HG02678 (cell line): ENCODE measurements at regions not wholly inside any gene's neighbourhood (a gene's known extent, or its start where the extent isn't known, plus 50 kb on each side); places are given as distances from the start of the nearest gene placed in this dataset.
A peak's percentile ranks its signal among the peaks of the same experiment; 100 is the strongest.

Experiments used
- ATAC-seq: cut with Tn5 transposase; IDR thresholded peaks from one replicate; pipeline ENCODE4 v1.9.1; 2021; ENCODE audit warnings: mild to moderate bottlenecking, moderate library complexity; ENCODE audit not compliant: unreplicated experiment

GRCh38 chrX:10800796-10801195, 180.4 kb upstream of the MID1 start:
- no peak for ATAC-seq

GRCh38 chrX:10811111-10811510, 190.7 kb upstream of the MID1 start:
- ATAC-seq: no peak

- ATAC-seq: no peak
These were observed 193.4 kb upstream of the MID1 start for GRCh38 chrX:10813761-10814160.

- ATAC-seq: no peak
These were observed 198.3 kb upstream of the MID1 start for GRCh38 chrX:10818651-10819050.

GRCh38 chrX:10819973-10820372, 199.6 kb upstream of the MID1 start:
- no peak for ATAC-seq

- no peak for ATAC-seq
These were observed 200.9 kb upstream of the MID1 start for GRCh38 chrX:10821293-10821692.

- no peak for ATAC-seq
These were observed 207.7 kb upstream of the MID1 start for GRCh38 chrX:10828036-10828435.

- no peak for ATAC-seq
These were observed 208.3 kb upstream of the MID1 start for GRCh38 chrX:10828640-10829039.

- ATAC-seq: no peak
These were observed 211.5 kb upstream of the MID1 start for GRCh38 chrX:10831716-10832502.

- no peak for ATAC-seq
These were observed 213.1 kb upstream of the MID1 start for GRCh38 chrX:10833299-10834169.

GRCh38 chrX:10841579-10841978, 221.2 kb upstream of the MID1 start:
- ATAC-seq: no peak

- no peak for ATAC-seq
These were observed 222.3 kb upstream of the MID1 start for GRCh38 chrX:10842646-10843045.

GRCh38 chrX:10847333-10847732, 226.9 kb upstream of the MID1 start:
- no peak for ATAC-seq

- ATAC-seq: no peak
These were observed 231.4 kb upstream of the MID1 start for GRCh38 chrX:10851809-10852208.

- no peak for ATAC-seq
These were observed 234.2 kb upstream of the MID1 start for GRCh38 chrX:10854594-10854993.

- ATAC-seq: no peak
These were observed 235.5 kb upstream of the MID1 start for GRCh38 chrX:10855845-10856244.

- ATAC-seq: no peak
These were observed 236.4 kb upstream of the MID1 start for GRCh38 chrX:10856797-10857196.

- no peak for ATAC-seq
These were observed 239.0 kb upstream of the MID1 start for GRCh38 chrX:10859353-10859752.

GRCh38 chrX:10875995-10876394, 235.1 kb upstream of the HCCS start:
- peak; percentile 76 for ATAC-seq

- no peak for ATAC-seq
These were observed 228.6 kb upstream of the HCCS start for GRCh38 chrX:10882484-10882883.

- ATAC-seq: no peak
These were observed 226.9 kb upstream of the HCCS start for GRCh38 chrX:10884246-10884645.

- no peak for ATAC-seq
These were observed 218.4 kb upstream of the HCCS start for GRCh38 chrX:10892621-10893225.
